HEK293 (cell line): ENCODE measurements at regions not wholly inside any gene's neighbourhood (a gene's known extent, or its start where the extent isn't known, plus 50 kb on each side); places are given as distances from the start of the nearest gene placed in this dataset.
A peak's percentile ranks its signal among the peaks of the same experiment; 100 is the strongest.

Experiments used
- CTCF ChIA-PET: fragments of 350-600 bp; formaldehyde crosslinking; extraction: SDS; loops from one replicate; lab custom pipeline; 2021; ENCODE audit warnings: antibody characterized with exemption; lab: Yijun Ruan, JAX
- POLR2A ChIA-PET: fragments of 300-600 bp; formaldehyde crosslinking; extraction: SDS; loops from one replicate; lab custom pipeline; 2020; ENCODE audit warnings: antibody characterized with exemption, inconsistent platforms; lab: Yijun Ruan, JAX
- H3K27ac ChIP-seq: fragments of 200-500 bp; sonication (Bioruptor generic); 2 replicates; pipeline ENCODE4 v1.5.1; 2014; ENCODE audit warnings: low read depth, low read length, control low read depth, inconsistent platforms; ENCODE audit errors: extremely low read depth
- H3K36me3 ChIP-seq, 2 experiments: fragments of 200-500 bp in 1 of 2; sonication (Bioruptor generic) in 1 of 2; 1 replicate in 1 of 2; 2 replicates in 1 of 2; pipeline ENCODE4 v1.5.1; 2014 to 2017; ENCODE audit warnings: inconsistent platforms in 2 of 2, low read length in 2 of 2; ENCODE audit not compliant: control insufficient read depth in 2 of 2, insufficient read depth in 1 of 2
- H3K4me1 ChIP-seq: fragments of 200-500 bp; sonication (Bioruptor generic); 2 replicates; pipeline ENCODE4 v1.5.1; 2014; ENCODE audit warnings: mild to moderate bottlenecking, low read length, inconsistent platforms; ENCODE audit not compliant: control insufficient read depth, insufficient read depth
- H3K4me3 ChIP-seq: 2 replicates; pipeline ENCODE4 v1.5.1; 2011; ENCODE audit warnings: low read depth, mild to moderate bottlenecking, control low read depth, low read length, moderate library complexity
- H3K9me3 ChIP-seq: fragments of 200-500 bp; sonication (Bioruptor generic); 2 replicates; pipeline ENCODE4 v1.5.1; 2014; ENCODE audit warnings: low read depth, low read length, inconsistent platforms; ENCODE audit not compliant: control insufficient read depth, insufficient read depth
- GLIS1 ChIP-seq: fragments of 450-650 bp; formaldehyde crosslinking; IDR thresholded peaks from 2 replicates; pipeline ENCODE4 v1.5.1; 2016; ENCODE audit warnings: missing biosample characterization, missing genetic modification characterization
- MZF1 ChIP-seq: fragments of 450-650 bp; formaldehyde crosslinking; IDR thresholded peaks from 2 replicates; pipeline ENCODE4 v1.5.1; 2017; ENCODE audit warnings: missing biosample characterization, missing genetic modification characterization, borderline replicate concordance
- OSR2 ChIP-seq: fragments of 450-650 bp; formaldehyde crosslinking; IDR thresholded peaks from 2 replicates; pipeline ENCODE4 v1.5.1; 2016; ENCODE audit warnings: missing biosample characterization, missing genetic modification characterization
- OVOL3 ChIP-seq: fragments of 450-650 bp; formaldehyde crosslinking; IDR thresholded peaks from 2 replicates; pipeline ENCODE4 v1.5.1; 2016; ENCODE audit warnings: missing biosample characterization, missing genetic modification characterization
- ZBTB8A ChIP-seq: fragments of 450-650 bp; formaldehyde crosslinking; IDR thresholded peaks from 2 replicates; pipeline ENCODE4 v1.5.1; 2016; ENCODE audit warnings: missing biosample characterization, missing genetic modification characterization
- ZIC2 ChIP-seq: fragments of 450-650 bp; formaldehyde crosslinking; IDR thresholded peaks from 2 replicates; pipeline ENCODE4 v1.5.1; 2016; ENCODE audit warnings: missing biosample characterization, missing genetic modification characterization
- ZNF10 ChIP-seq: fragments of 450-650 bp; formaldehyde crosslinking; IDR thresholded peaks from 2 replicates; pipeline ENCODE4 v1.5.1; 2017; ENCODE audit warnings: missing biosample characterization, missing genetic modification characterization
- ZNF138 ChIP-seq: fragments of 450-650 bp; formaldehyde crosslinking; IDR thresholded peaks from 2 replicates; pipeline ENCODE4 v1.5.1; 2016; ENCODE audit warnings: missing biosample characterization, missing genetic modification characterization, borderline replicate concordance
- ZNF18 ChIP-seq: fragments of 450-650 bp; formaldehyde crosslinking; IDR thresholded peaks from 2 replicates; pipeline ENCODE4 v1.5.1; 2016; ENCODE audit warnings: missing biosample characterization, missing genetic modification characterization
- ZNF394 ChIP-seq: fragments of 450-650 bp; formaldehyde crosslinking; IDR thresholded peaks from 2 replicates; pipeline ENCODE4 v1.5.1; 2016; ENCODE audit warnings: missing biosample characterization, missing genetic modification characterization, mild to moderate bottlenecking, moderate library complexity, borderline replicate concordance
- ZNF416 ChIP-seq: fragments of 450-650 bp; formaldehyde crosslinking; IDR thresholded peaks from 2 replicates; pipeline ENCODE4 v1.5.1; 2016; ENCODE audit warnings: missing biosample characterization, missing genetic modification characterization
- ZNF48 ChIP-seq: fragments of 450-650 bp; formaldehyde crosslinking; IDR thresholded peaks from 2 replicates; pipeline ENCODE4 v1.5.1; 2016; ENCODE audit warnings: missing biosample characterization, missing genetic modification characterization
- ZNF510 ChIP-seq: fragments of 450-650 bp; formaldehyde crosslinking; IDR thresholded peaks from 2 replicates; pipeline ENCODE4 v1.5.1; 2018; ENCODE audit warnings: mild to moderate bottlenecking, missing genetic modification characterization, missing biosample characterization; ENCODE audit not compliant: insufficient replicate concordance
- ZNF548 ChIP-seq: fragments of 450-650 bp; formaldehyde crosslinking; IDR thresholded peaks from 2 replicates; pipeline ENCODE4 v1.5.1; 2016; ENCODE audit warnings: missing biosample characterization, missing genetic modification characterization
- ZNF555 ChIP-seq: fragments of 450-650 bp; formaldehyde crosslinking; conservative IDR thresholded peaks from 2 replicates; pipeline ENCODE4 v1.5.1; 2017; ENCODE audit warnings: missing biosample characterization, mild to moderate bottlenecking, missing genetic modification characterization, inconsistent platforms
- ZNF560 ChIP-seq: fragments of 450-650 bp; formaldehyde crosslinking; IDR thresholded peaks from 2 replicates; pipeline ENCODE4 v1.5.1; 2017; ENCODE audit warnings: missing biosample characterization, missing genetic modification characterization, borderline replicate concordance
- ZNF791 ChIP-seq: fragments of 450-650 bp; formaldehyde crosslinking; IDR thresholded peaks from 2 replicates; pipeline ENCODE4 v1.5.1; 2016; ENCODE audit warnings: missing biosample characterization, missing genetic modification characterization
- TF ChIP-seq, protein P1 (sequence below): fragments of 450-650 bp; formaldehyde crosslinking; IDR thresholded peaks from 2 replicates; pipeline ENCODE4 v1.5.1; 2016; ENCODE audit warnings: missing biosample characterization, missing genetic modification characterization, borderline replicate concordance

GRCh38 chr5:20229303-20230005 lies 241.5 kb upstream of the CDH18 start:
- ChIA-PET POLR2A (no interaction called here), CTCF (no interaction called here)
- H3K4me3 ChIP-seq: no peak overlapping the region
- no peaks in the 10 kb centered on the region for H3K36me3 ChIP-seq
- no peak for TF ChIP-seq MZF1 (tag by site-specific recombination)
- no peak for TF ChIP-seq ZNF510 (tag by site-specific recombination)
- TF ChIP-seq ZNF548: no peak
- TF ChIP-seq OVOL3 (tag by site-specific recombination): no peak
- TF ChIP-seq ZNF138: no peak
- no peak for TF ChIP-seq ZNF791
- no peaks in the 10 kb centered on the region for H3K9me3 ChIP-seq
- no peak overlapping the region for H3K27ac ChIP-seq
- H3K4me1 ChIP-seq: no peaks in the 10 kb centered on the region

GRCh38 chr5:20224966-20225365 lies 237.0 kb upstream of the CDH18 start:
- Histone ChIP-seq H3K4me1 (no peaks in the 10 kb centered on the region), H3K27ac (no peak overlapping the region), H3K4me3 (no peak overlapping the region)
- CTCF ChIA-PET: interaction anchor here (0.7 kb wide), 1 partner anchor 16 kb away, joined by 3 read pairs; no protein-coding TSS in a partner anchor
- TF ChIP-seq ZNF18 (no peak), ZNF416 (tag by site-specific recombination) (no peak)
- TF ChIP-seq, all 188 proteins: peak for 0
- POLR2A ChIA-PET: no interaction called here
- Histone ChIP-seq H3K9me3 (no peaks in the 10 kb centered on the region), H3K36me3 (no peaks in the 10 kb centered on the region)

- ChIA-PET CTCF (no interaction called here), POLR2A (no interaction called here)
- H3K27ac ChIP-seq: no peak overlapping the region
- H3K4me3 ChIP-seq: no peak overlapping the region
- no peaks in the 10 kb centered on the region for H3K4me1 ChIP-seq
- no peaks in the 10 kb centered on the region for H3K36me3 ChIP-seq
- TF ChIP-seq ZNF48 (no peak), GLIS1 (tag by site-specific recombination) (no peak), OSR2 (tag by site-specific recombination) (no peak), ZBTB8A (tag by site-specific recombination) (no peak)
- no peaks in the 10 kb centered on the region for H3K9me3 ChIP-seq
These were observed 236.0 kb upstream of the CDH18 start for GRCh38 chr5:20224046-20224445.

DNA sequence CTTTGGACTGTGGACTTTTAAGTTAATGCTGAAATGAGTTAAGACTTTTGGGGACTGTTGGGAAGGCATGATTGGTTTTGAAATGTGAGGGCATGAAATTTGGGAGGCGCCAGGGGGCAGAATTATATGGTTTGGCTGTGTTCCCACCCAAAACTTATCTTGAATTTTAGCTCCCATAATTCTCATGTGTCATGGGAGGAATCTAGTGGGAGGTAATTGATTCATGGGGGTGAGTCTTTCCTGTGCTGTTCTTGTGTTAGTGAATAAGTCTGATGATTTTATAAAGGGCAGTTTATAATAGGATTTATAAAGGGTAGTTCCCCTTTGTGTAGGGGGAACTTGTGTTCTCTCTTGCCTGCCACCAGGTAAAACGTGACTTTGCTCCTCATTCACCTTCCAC lies 235.5 kb upstream of the CDH18 start:
- no peak for TF ChIP-seq ZIC2
- ChIA-PET CTCF (no interaction called here), POLR2A (no interaction called here)
- Histone ChIP-seq H3K9me3 (no peaks in the 10 kb centered on the region), H3K27ac (no peak overlapping the region), H3K36me3 (no peaks in the 10 kb centered on the region), H3K4me3 (no peak overlapping the region), H3K4me1 (no peaks in the 10 kb centered on the region)

DNA sequence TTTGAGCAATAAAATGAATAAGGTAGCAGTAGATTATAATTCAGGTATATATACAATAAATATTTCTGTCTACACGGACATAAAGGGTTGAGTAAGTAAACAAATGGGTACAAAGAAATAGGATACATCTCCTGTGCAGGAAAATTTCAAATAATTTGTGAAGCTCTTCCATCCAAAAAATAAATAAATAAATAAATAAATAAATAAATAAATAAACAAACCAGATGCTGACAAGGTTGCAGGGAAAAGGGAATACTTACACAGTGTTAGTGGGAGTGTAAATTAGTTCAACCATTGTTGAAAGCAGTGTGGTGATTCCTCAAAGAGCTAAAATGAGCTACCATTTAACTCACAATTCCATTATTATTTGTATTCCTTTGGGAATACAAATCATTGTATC lies 227.3 kb upstream of the CDH18 start:
- Histone ChIP-seq H3K4me1 (no peaks in the 10 kb centered on the region), H3K4me3 (no peak overlapping the region), H3K9me3 (no peaks in the 10 kb centered on the region; the same call in 1 of the 2 replicates), H3K36me3 (no peaks in the 10 kb centered on the region), H3K27ac (no peak overlapping the region)
- POLR2A ChIA-PET: interaction anchor here (0.6 kb wide), 1 partner anchor 971 kb away, joined by 4 read pairs; no protein-coding TSS in a partner anchor
- CTCF ChIA-PET: interaction anchor here (0.7 kb wide), 1 partner anchor 1806 kb away, joined by 3 read pairs; no protein-coding TSS in a partner anchor
- TF ChIP-seq ZNF560 (0 out of 2 replicates have a peak, but pooled peaks have one; percentile 15), ZNF555 (tag by site-specific recombination) (peak; percentile 48), ZNF394 (tag by site-specific recombination) (peak; percentile 64; the same call in 1 of the 2 replicates), ZNF10 (tag by site-specific recombination) (no peak)
- TF ChIP-seq, protein P1, sequence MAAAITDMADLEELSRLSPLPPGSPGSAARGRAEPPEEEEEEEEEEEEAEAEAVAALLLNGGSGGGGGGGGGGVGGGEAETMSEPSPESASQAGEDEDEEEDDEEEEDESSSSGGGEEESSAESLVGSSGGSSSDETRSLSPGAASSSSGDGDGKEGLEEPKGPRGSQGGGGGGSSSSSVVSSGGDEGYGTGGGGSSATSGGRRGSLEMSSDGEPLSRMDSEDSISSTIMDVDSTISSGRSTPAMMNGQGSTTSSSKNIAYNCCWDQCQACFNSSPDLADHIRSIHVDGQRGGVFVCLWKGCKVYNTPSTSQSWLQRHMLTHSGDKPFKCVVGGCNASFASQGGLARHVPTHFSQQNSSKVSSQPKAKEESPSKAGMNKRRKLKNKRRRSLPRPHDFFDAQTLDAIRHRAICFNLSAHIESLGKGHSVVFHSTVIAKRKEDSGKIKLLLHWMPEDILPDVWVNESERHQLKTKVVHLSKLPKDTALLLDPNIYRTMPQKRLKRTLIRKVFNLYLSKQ: 0 out of 2 replicates have a peak, but pooled peaks have one; percentile 35
